CD4-positive, alpha-beta memory T cell (primary cell): ENCODE measurements at regions not wholly inside any gene's neighbourhood (a gene's known extent, or its start where the extent isn't known, plus 50 kb on each side); places are given as distances from the start of the nearest gene placed in this dataset.

Source experiments
- CTCF ChIA-PET: fragments of 350-600 bp; sonication (Branson Sonifier 250); formaldehyde crosslinking; loops from one replicate; lab custom pipeline; 2021; ENCODE audit warnings: inconsistent platforms; ENCODE audit not compliant: partially characterized antibody; lab: Charles Lee
- POLR2A ChIA-PET: fragments of 350-600 bp; sonication (Branson Sonifier 250); formaldehyde crosslinking; loops from one replicate; lab custom pipeline; 2021; ENCODE audit not compliant: partially characterized antibody; lab: Charles Lee
- DNase-seq, 5 donors: peaks; one replicate each; pipeline versions ENCODE4 v3.0.0 to v3.0.0-alpha.2; 2020 to 2022; ENCODE audit warnings: mixed read lengths in 1 of 5
- H3K27ac ChIP-seq: one replicate; pipeline ENCODE4 v1.7.0; 2013; ENCODE audit warnings: low read depth, low read length
- H3K27me3 ChIP-seq: 2 replicates; pipeline ENCODE4 v1.7.0; 2013; ENCODE audit warnings: mild to moderate bottlenecking, low read length, moderate library complexity; ENCODE audit not compliant: insufficient read depth
- H3K36me3 ChIP-seq: 2 replicates; pipeline ENCODE4 v1.7.0; 2013; ENCODE audit warnings: mild to moderate bottlenecking, low read length, moderate library complexity; ENCODE audit not compliant: insufficient read depth
- H3K4me1 ChIP-seq: 2 replicates; pipeline ENCODE4 v1.7.0; 2013; ENCODE audit warnings: mild to moderate bottlenecking, low read length, moderate library complexity; ENCODE audit not compliant: insufficient read depth
- H3K4me3 ChIP-seq, 2 donors: one replicate each; pipeline ENCODE4 v1.7.0; 2013; ENCODE audit warnings: low read length in 2 of 2, mild to moderate bottlenecking in 1 of 2
- H3K9me3 ChIP-seq, 2 donors: one replicate each; pipeline ENCODE4 v1.7.0; 2013; ENCODE audit warnings: low read length in 2 of 2, control low read depth in 1 of 2; ENCODE audit not compliant: control insufficient read depth in 1 of 2
- H3K27ac Mint-ChIP-seq, 7 donors: one replicate each; pipeline ENCODE4 v1.8.0; 2020 to 2021; ENCODE audit warnings: mixed read lengths in 7 of 7, mild to moderate bottlenecking in 6 of 7, inconsistent platforms in 3 of 7, moderate library complexity in 3 of 7
- H3K27me3 Mint-ChIP-seq, 2 donors: one replicate each; pipeline ENCODE4 v1.8.0; 2020 to 2021; ENCODE audit warnings: mixed read lengths in 2 of 2
- H3K36me3 Mint-ChIP-seq, 2 donors: one replicate each; pipeline ENCODE4 v1.8.0; 2020 to 2021; ENCODE audit warnings: mixed read lengths in 2 of 2, inconsistent platforms in 1 of 2, mild to moderate bottlenecking in 1 of 2
- H3K4me1 Mint-ChIP-seq, 4 donors: one replicate each; pipeline ENCODE4 v1.8.0; 2020 to 2021; ENCODE audit warnings: mixed read lengths in 4 of 4, mild to moderate bottlenecking in 1 of 4
- H3K4me3 Mint-ChIP-seq, 8 donors: one replicate each; pipeline ENCODE4 v1.8.0; 2020 to 2021; ENCODE audit warnings: mixed read lengths in 8 of 8, mild to moderate bottlenecking in 7 of 8, moderate library complexity in 6 of 8, inconsistent platforms in 3 of 8
- H3K9me3 Mint-ChIP-seq, 8 donors: one replicate each; pipeline ENCODE4 v1.8.0; 2020 to 2021; ENCODE audit warnings: mixed read lengths in 8 of 8, mild to moderate bottlenecking in 5 of 8, inconsistent platforms in 3 of 8, moderate library complexity in 1 of 8
- intact Hi-C: fragments of 100-400 bp; cut with micrococcal nuclease; formaldehyde crosslinking; loops from one replicate; pipeline ENCODE4 v1.15.1; 2023

- DNase-seq = no peak
- Mint-ChIP-seq H3K36me3 (no peaks in the 10 kb centered on the region), H3K4me1 (peaks cover 0 to 2% (median under 1%) of the 10 kb centered on the region in 4 donors), H3K4me3 (no peak overlapping the region), H3K9me3 (peaks cover 0 to 2% (median 0%) of the 10 kb centered on the region in 8 donors), H3K27ac (no peak overlapping the region), H3K27me3 (peaks cover 5 to 6% of the 10 kb centered on the region in 2 donors)
- Histone ChIP-seq H3K9me3 (no peaks in the 10 kb centered on the region), H3K4me1 (no peaks in the 10 kb centered on the region), H3K27me3 (no peaks in the 10 kb centered on the region), H3K27ac (no peak overlapping the region), H3K4me3 (no peak overlapping the region), H3K36me3 (no peaks in the 10 kb centered on the region)
- POLR2A ChIA-PET = no interaction called here
- intact Hi-C loops = no loop called here
- CTCF ChIA-PET = no interaction called here
Measured at GRCh38 chr21:35348686-35349085, 299.6 kb upstream of the RUNX1 start.

DNA sequence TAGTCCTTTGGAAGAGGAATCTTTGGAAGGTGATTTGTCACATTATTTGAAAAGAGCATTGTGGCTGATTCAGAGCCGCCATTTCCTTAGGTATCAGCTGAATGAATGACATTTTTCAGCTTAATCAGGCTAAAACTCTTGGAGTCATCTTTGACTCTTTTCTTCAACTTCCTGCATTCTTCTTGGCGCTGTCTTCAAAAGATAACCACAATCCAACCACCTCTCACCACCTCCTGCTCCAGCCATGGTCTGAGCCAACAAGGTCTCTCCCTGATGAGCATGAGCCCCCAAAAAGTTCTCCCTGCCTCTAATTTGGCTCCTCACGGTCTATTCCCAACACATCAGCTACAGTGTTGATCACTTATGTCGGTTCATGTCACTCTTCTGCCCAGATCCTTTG, 297.6 kb upstream of the RUNX1 start:
- Histone ChIP-seq H3K27ac (no peak overlapping the region), H3K4me3 (no peak overlapping the region), H3K9me3 (no peaks in the 10 kb centered on the region), H3K4me1 (peaks cover 16% of the 10 kb centered on the region), H3K27me3 (no peaks in the 10 kb centered on the region), H3K36me3 (no peaks in the 10 kb centered on the region)
- Mint-ChIP-seq H3K9me3 (peaks cover 0 to 2% (median 0%) of the 10 kb centered on the region in 8 donors), H3K27ac (no peak overlapping the region), H3K27me3 (peaks cover 3 to 5% of the 10 kb centered on the region in 2 donors), H3K4me1 (peaks cover 10 to 16% (median 13%) of the 10 kb centered on the region in 4 donors), H3K36me3 (no peaks in the 10 kb centered on the region), H3K4me3 (no peak overlapping the region)
- intact Hi-C loops = no loop called here
- ChIA-PET CTCF (interaction anchor here (1.1 kb wide), 1 partner anchor 11 kb away, joined by 3 read pairs; no protein-coding TSS in a partner anchor), POLR2A (no interaction called here)
- no peak for DNase-seq

DNA sequence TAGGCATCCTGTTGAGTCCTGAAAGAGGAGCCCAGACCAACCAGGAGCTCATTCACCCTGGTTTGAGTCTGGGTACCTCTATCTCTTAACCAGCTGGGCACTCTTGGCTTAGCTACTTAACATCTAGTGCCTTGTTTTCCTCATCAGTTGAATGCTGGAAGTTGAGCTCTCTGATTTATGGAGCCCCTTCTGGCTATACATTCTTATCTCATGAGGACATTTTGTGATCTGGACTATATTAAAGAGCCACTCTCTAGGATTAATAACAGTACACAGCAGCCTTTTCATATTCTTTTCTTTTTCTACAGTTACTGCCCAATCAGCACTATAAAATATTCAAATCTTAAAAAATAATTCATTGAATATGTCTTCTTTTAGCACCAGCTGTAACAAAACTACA, 296.9 kb upstream of the RUNX1 start:
- Mint-ChIP-seq H3K9me3 (peaks cover 0 to 2% (median 0%) of the 10 kb centered on the region in 8 donors), H3K27me3 (peaks cover 3 to 5% of the 10 kb centered on the region in 2 donors), H3K4me3 (no peak overlapping the region), H3K27ac (no peak overlapping the region), H3K36me3 (no peaks in the 10 kb centered on the region), H3K4me1 (peaks cover 10 to 16% (median 13%) of the 10 kb centered on the region in 4 donors)
- CTCF ChIA-PET = interaction anchor here (1.1 kb wide), 1 partner anchor 12 kb away, joined by 3 read pairs; no protein-coding TSS in a partner anchor
- Histone ChIP-seq H3K4me1 (peaks cover 16% of the 10 kb centered on the region), H3K4me3 (no peak overlapping the region), H3K27me3 (no peaks in the 10 kb centered on the region), H3K36me3 (no peaks in the 10 kb centered on the region), H3K9me3 (no peaks in the 10 kb centered on the region), H3K27ac (no peak overlapping the region)
- DNase-seq = no peak
- intact Hi-C loops = no loop called here
- POLR2A ChIA-PET = no interaction called here

DNA sequence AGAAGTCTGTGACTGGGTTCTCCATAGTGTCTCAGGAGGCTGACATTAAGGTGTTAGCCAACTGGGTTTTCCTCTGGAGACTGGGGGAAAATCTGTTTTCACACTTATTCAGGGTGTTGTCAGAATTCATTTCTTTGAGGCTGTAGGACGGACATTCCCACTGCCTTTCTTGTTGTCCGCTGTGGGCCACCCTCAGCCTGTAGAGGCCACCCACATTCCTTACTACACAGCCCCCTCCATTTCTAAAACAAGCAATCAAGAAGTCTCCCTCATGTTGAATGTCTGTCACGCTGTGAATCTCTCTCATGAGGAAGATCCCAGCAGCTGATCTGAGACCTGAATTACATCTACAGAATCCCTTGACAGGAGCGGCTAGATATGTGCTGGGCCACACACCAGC, 295.5 kb upstream of the RUNX1 start:
- intact Hi-C loops = no loop called here
- Histone ChIP-seq H3K4me3 (no peak overlapping the region), H3K9me3 (no peaks in the 10 kb centered on the region), H3K36me3 (no peaks in the 10 kb centered on the region), H3K27ac (no peak overlapping the region), H3K27me3 (no peaks in the 10 kb centered on the region), H3K4me1 (peaks cover 16% of the 10 kb centered on the region)
- Mint-ChIP-seq H3K4me3 (no peak overlapping the region), H3K36me3 (no peaks in the 10 kb centered on the region), H3K27ac (no peak overlapping the region), H3K27me3 (peaks cover 3 to 4% of the 10 kb centered on the region in 2 donors), H3K9me3 (peaks cover 0 to 2% (median 0%) of the 10 kb centered on the region in 8 donors), H3K4me1 (peaks cover 10 to 16% (median 13%) of the 10 kb centered on the region in 4 donors)
- no peak for DNase-seq
- ChIA-PET CTCF (no interaction called here), POLR2A (no interaction called here)

GRCh38 chr21:35343046-35343819, 294.1 kb upstream of the RUNX1 start:
- Histone ChIP-seq H3K27ac (no peak overlapping the region), H3K27me3 (no peaks in the 10 kb centered on the region), H3K4me1 (peaks cover 16% of the 10 kb centered on the region), H3K36me3 (no peaks in the 10 kb centered on the region), H3K4me3 (peak overlapping the region; percentile 18 to 53), H3K9me3 (no peaks in the 10 kb centered on the region)
- Mint-ChIP-seq H3K4me1 (peaks cover 10 to 16% (median 13%) of the 10 kb centered on the region in 4 donors), H3K27me3 (peaks cover 2 to 4% of the 10 kb centered on the region in 2 donors), H3K9me3 (peaks cover 0 to 3% (median 0%) of the 10 kb centered on the region in 8 donors), H3K4me3 (peak overlapping the region; percentile 39 to 87 (median 70)), H3K36me3 (no peaks in the 10 kb centered on the region), H3K27ac (peak overlapping the region in 4 of 7 donors; percentile 29 to 58 (median 46))
- intact Hi-C loops = no loop called here
- DNase-seq = peak in 3 of 5 donors; percentile 3 to 9 (median 8)
- CTCF ChIA-PET = no interaction called here
- POLR2A ChIA-PET = no interaction called here

DNA sequence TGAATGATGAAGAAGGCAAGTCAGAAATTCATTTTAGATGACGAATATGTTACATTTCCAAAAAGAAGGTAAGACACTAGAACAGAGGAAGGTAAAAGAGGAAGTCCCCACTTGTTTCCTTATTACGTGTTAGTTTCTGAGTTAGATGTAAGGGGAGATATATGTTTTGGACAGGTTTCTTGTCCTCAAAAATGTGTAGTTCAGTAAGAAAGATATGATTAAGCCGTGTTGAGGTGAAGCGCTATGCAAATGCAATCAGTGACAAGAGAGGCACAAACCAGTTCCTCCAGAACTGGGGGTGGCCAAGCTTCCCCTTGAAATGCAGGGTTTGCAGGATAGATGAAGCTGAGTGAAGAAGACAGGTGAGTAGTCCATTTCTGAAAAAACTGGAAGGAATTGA, 293.3 kb upstream of the RUNX1 start:
- POLR2A ChIA-PET = no interaction called here
- H3K36me3 Mint-ChIP-seq = no peaks in the 10 kb centered on the region

DNA sequence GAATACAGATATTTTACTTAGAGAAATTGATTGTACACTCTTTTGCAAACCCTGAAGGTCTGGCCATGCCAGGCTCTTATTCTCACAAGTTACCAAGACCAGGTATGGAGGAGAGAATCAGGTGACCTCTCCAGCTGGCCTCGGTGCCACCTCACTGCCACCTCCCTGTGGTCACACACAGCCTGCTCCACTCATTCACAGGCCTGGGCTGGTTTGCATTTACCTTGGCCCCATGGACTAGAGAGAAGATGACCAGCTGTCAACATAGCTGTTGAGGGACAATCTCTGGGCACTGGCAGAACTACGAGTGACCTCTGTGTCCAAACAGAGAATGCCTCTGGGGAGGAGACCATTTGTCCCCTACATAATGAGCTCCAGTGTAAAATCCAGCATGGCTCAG, 291.2 kb upstream of the RUNX1 start:
- Histone ChIP-seq H3K27me3 (no peaks in the 10 kb centered on the region), H3K4me3 (no peak overlapping the region), H3K4me1 (peaks cover 16% of the 10 kb centered on the region), H3K27ac (no peak overlapping the region), H3K36me3 (no peaks in the 10 kb centered on the region), H3K9me3 (no peaks in the 10 kb centered on the region)
- H3K27me3 Mint-ChIP-seq = peaks cover 2 to 3% of the 10 kb centered on the region in 2 donors
- H3K36me3 Mint-ChIP-seq = no peaks in the 10 kb centered on the region
- H3K9me3 Mint-ChIP-seq = peaks cover 0 to 3% (median 0%) of the 10 kb centered on the region in 8 donors
- CTCF ChIA-PET = interaction anchor here (1.2 to 1.3 kb wide), 2 partner anchors 289 to 450 kb away, joined by 3 to 5 read pairs; no protein-coding TSS in a partner anchor
- no peak for DNase-seq
- H3K4me1 Mint-ChIP-seq = peaks cover 10 to 16% (median 12%) of the 10 kb centered on the region in 4 donors
- POLR2A ChIA-PET = no interaction called here
- intact Hi-C loops = no loop called here
- no peak overlapping the region for H3K27ac Mint-ChIP-seq
- H3K4me3 Mint-ChIP-seq = no peak overlapping the region

More for the DNA sequence above, 293.3 kb upstream of the RUNX1 start:
- intact Hi-C loops = no loop called here
- Histone ChIP-seq H3K9me3 (no peaks in the 10 kb centered on the region), H3K36me3 (no peaks in the 10 kb centered on the region), H3K27ac (no peak overlapping the region), H3K4me3 (peak overlapping the region in 1 of 2 donors; percentile 53), H3K4me1 (peaks cover 16% of the 10 kb centered on the region), H3K27me3 (no peaks in the 10 kb centered on the region)
- CTCF ChIA-PET = no interaction called here
- Mint-ChIP-seq H3K4me1 (peaks cover 10 to 16% (median 13%) of the 10 kb centered on the region in 4 donors), H3K9me3 (peaks cover 0 to 3% (median 0%) of the 10 kb centered on the region in 8 donors), H3K4me3 (peak overlapping the region; percentile 39 to 87 (median 70)), H3K27ac (peak overlapping the region in 1 of 7 donors; percentile 52), H3K27me3 (peaks cover 2 to 7% of the 10 kb centered on the region in 2 donors)
- DNase-seq = no peak
